ENCODE measurements at regions not wholly inside any gene's neighbourhood (a gene's known extent, or its start where the extent isn't known, plus 50 kb on each side); places are given as distances from the start of the nearest gene placed in this dataset.

GRCh38 chr5:133718457-133718856 lies 106.1 kb upstream of the FSTL4 start:
- H3K9me3 ChIP-seq (ENCODE audit: low read length), result no peaks in the 10 kb centered on the region
- no peak overlapping the region for H3K9ac ChIP-seq (ENCODE audit: low read length)
- H3K4me2 ChIP-seq (ENCODE audit: low read length), result no peak overlapping the region
- no peaks in the 10 kb centered on the region for H3K27me3 ChIP-seq (ENCODE audit: insufficient read depth, low read depth, low read length)
- no peak overlapping the region for H2AFZ ChIP-seq (ENCODE audit: low read depth, low read length)
- H3F3A ChIP-seq (ENCODE audit: insufficient read depth, low read length, poor library complexity, severe bottlenecking), result no peaks in the 10 kb centered on the region
- H3K36me3 ChIP-seq (ENCODE audit: insufficient read depth, low read length), result no peaks in the 10 kb centered on the region
- H3K4me3 ChIP-seq (ENCODE audit: low read length), result no peak overlapping the region
- H3K79me2 ChIP-seq (replicated peaks; ENCODE audit: insufficient read depth, low read length), result no peaks in the 10 kb centered on the region
- H4K20me1 ChIP-seq (ENCODE audit: insufficient read depth), result no peaks in the 10 kb centered on the region
- H3K9me2 ChIP-seq (ENCODE audit: insufficient read depth, low read length), result no peaks in the 10 kb centered on the region
- TF ChIP-seq EP300 (conservative IDR thresholded peaks at IDR 0.05; ENCODE audit: poor library complexity, severe bottlenecking), result no peak
- TF ChIP-seq EZH2 (IDR thresholded peaks at IDR 0.05; ENCODE audit: borderline replicate concordance, insufficient read depth, low read length, poor library complexity, severe bottlenecking), result no peak
- TF ChIP-seq REST (IDR thresholded peaks at IDR 0.05; ENCODE audit: borderline replicate concordance), result no peak
- no peak for TF ChIP-seq POLR2AphosphoS5 (IDR thresholded peaks at IDR 0.05)
- no peak for TF ChIP-seq RAD21 (conservative IDR thresholded peaks at IDR 0.05)
- TF ChIP-seq TAF1 (IDR thresholded peaks at IDR 0.05; ENCODE audit: low read depth), result no peak
- TF ChIP-seq SMC3 (conservative IDR thresholded peaks at IDR 0.05; ENCODE audit: poor library complexity), result no peak
- TF ChIP-seq CTCF (IDR thresholded peaks at IDR 0.05; ENCODE audit: poor library complexity, severe bottlenecking), result no peak
- TF ChIP-seq MXI1 (conservative IDR thresholded peaks at IDR 0.05; ENCODE audit: poor library complexity, severe bottlenecking), result no peak
- no peak overlapping the region for H3K27ac ChIP-seq (ENCODE audit: low read length)

- Histone ChIP-seq H3K27ac (ENCODE audit: low read length) (no peak overlapping the region), H3K9me2 (ENCODE audit: insufficient read depth, low read length) (no peaks in the 10 kb centered on the region), H3K9me3 (ENCODE audit: low read length) (no peaks in the 10 kb centered on the region), H4K20me1 (ENCODE audit: insufficient read depth) (no peaks in the 10 kb centered on the region), H3K79me2 (replicated peaks; ENCODE audit: insufficient read depth, low read length) (no peaks in the 10 kb centered on the region), H3F3A (ENCODE audit: insufficient read depth, low read length, poor library complexity, severe bottlenecking) (no peaks in the 10 kb centered on the region), H3K4me3 (ENCODE audit: low read length) (no peak overlapping the region), H3K27me3 (ENCODE audit: insufficient read depth, low read depth, low read length) (no peaks in the 10 kb centered on the region), H2AFZ (ENCODE audit: low read depth, low read length) (no peak overlapping the region), H3K9ac (ENCODE audit: low read length) (no peak overlapping the region), H3K36me3 (ENCODE audit: insufficient read depth, low read length) (no peaks in the 10 kb centered on the region), H3K4me2 (ENCODE audit: low read length) (no peak overlapping the region)
- TF ChIP-seq CTCF (IDR thresholded peaks at IDR 0.05; ENCODE audit: poor library complexity, severe bottlenecking), result no peak
- TF ChIP-seq REST (IDR thresholded peaks at IDR 0.05; ENCODE audit: borderline replicate concordance), result no peak
- no peak for TF ChIP-seq EZH2 (IDR thresholded peaks at IDR 0.05; ENCODE audit: borderline replicate concordance, insufficient read depth, low read length, poor library complexity, severe bottlenecking)
- TF ChIP-seq RAD21 (conservative IDR thresholded peaks at IDR 0.05), result no peak
- TF ChIP-seq POLR2AphosphoS5 (IDR thresholded peaks at IDR 0.05), result no peak
- no peak for TF ChIP-seq TAF1 (IDR thresholded peaks at IDR 0.05; ENCODE audit: low read depth)
- no peak for TF ChIP-seq MXI1 (conservative IDR thresholded peaks at IDR 0.05; ENCODE audit: poor library complexity, severe bottlenecking)
- no peak for TF ChIP-seq EP300 (conservative IDR thresholded peaks at IDR 0.05; ENCODE audit: poor library complexity, severe bottlenecking)
- no peak for TF ChIP-seq SMC3 (conservative IDR thresholded peaks at IDR 0.05; ENCODE audit: poor library complexity)
Measured at GRCh38 chr5:133716532-133717183, 104.3 kb upstream of the FSTL4 start.

All from neural cell (in vitro differentiated cells).